AG10803 (cell line): ENCODE measurements at regions not wholly inside any gene's neighbourhood (a gene's known extent, or its start where the extent isn't known, plus 50 kb on each side); places are given as distances from the start of the nearest gene placed in this dataset.
"Not testable (repeated sequence)": the region's sequence is repeated elsewhere in the genome, so short reads cannot be mapped to it uniquely, and the experiment has no call there.

Source experiments
- DNase-seq: peaks from one replicate; pipeline ENCODE4 v3.0.0; 2010; ENCODE audit warnings: low read depth
- H3K4me3 ChIP-seq: 2 replicates; pipeline ENCODE4 v1.5.1; 2011; ENCODE audit warnings: mild to moderate bottlenecking, low read length, control low read depth
- TF ChIP-seq, protein P1 (sequence below): conservative IDR thresholded peaks from 2 replicates; pipeline ENCODE4 v1.5.1; 2011; ENCODE audit warnings: mild to moderate bottlenecking, low read length, control low read depth, inconsistent platforms

DNA sequence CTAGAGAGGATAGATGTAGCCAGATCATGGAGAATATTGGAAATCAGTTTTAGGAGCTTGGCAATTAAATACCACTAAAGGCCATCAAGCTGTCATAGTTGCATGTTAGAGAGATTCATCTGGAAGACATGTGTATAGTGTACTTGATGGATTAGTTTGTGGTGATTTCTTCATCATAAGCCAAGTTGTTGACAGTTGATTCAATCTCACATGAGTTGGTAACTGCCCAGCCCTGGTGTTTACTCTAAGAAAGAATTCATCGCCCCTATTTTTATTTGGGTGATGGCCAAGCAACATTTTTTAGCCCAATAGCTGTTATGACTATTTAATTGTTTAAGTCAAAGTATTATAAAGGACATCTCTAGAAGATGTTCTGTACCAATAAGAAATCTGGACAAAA, 737.6 kb downstream of the PLA2G4A start:
- TF ChIP-seq, protein P1, sequence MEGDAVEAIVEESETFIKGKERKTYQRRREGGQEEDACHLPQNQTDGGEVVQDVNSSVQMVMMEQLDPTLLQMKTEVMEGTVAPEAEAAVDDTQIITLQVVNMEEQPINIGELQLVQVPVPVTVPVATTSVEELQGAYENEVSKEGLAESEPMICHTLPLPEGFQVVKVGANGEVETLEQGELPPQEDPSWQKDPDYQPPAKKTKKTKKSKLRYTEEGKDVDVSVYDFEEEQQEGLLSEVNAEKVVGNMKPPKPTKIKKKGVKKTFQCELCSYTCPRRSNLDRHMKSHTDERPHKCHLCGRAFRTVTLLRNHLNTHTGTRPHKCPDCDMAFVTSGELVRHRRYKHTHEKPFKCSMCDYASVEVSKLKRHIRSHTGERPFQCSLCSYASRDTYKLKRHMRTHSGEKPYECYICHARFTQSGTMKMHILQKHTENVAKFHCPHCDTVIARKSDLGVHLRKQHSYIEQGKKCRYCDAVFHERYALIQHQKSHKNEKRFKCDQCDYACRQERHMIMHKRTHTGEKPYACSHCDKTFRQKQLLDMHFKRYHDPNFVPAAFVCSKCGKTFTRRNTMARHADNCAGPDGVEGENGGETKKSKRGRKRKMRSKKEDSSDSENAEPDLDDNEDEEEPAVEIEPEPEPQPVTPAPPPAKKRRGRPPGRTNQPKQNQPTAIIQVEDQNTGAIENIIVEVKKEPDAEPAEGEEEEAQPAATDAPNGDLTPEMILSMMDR: no peak
- peak; percentile 14 for DNase-seq

GRCh38 chr1:187568067-187568466, 739.3 kb downstream of the PLA2G4A start:
- TF ChIP-seq, protein P1: no peak
- DNase-seq: no peak
- no peak overlapping the region for H3K4me3 ChIP-seq

More for the DNA sequence above, 737.6 kb downstream of the PLA2G4A start:
- H3K4me3 ChIP-seq: no peak overlapping the region

DNA sequence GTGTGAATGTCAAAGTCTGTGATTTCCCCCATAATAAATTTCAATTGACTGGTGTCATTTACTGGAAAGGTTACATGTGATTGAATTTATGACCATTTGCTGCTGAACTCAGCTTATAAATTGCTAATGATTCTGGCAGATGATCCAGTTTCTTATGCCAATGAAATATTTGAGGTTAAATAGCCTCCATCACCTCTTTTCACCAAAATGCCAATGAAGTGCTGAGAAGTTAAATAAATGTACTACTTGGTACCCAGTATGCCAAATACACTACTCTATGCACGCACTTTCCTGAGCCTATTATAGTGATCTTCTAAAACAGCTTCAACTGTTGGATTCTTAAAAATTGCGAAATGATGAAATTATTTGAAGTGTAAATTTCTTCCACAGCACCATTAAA, 741.4 kb downstream of the PLA2G4A start:
- H3K4me3 ChIP-seq: no peak overlapping the region
- peak; percentile 5 for DNase-seq
- TF ChIP-seq, protein P1: no peak

DNA sequence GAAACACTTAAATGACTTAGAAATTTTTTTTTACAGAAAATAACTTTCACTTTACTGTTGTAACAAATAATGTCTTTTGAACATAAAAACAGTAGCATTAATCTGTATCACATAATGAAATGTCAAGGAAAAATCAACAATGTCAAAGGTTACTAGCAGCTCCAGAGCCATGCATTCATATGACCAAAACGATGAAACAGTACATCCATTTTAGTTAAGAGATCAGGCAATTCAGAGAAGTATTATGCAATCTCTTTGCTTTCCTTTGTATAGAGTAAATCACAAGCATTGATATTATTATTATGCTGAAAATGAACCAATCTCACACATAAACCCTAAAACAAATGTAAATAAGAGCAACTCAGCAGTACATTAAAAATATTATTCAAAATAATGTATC, 748.9 kb downstream of the PLA2G4A start:
- no peak overlapping the region for H3K4me3 ChIP-seq
- TF ChIP-seq, protein P1: no peak
- DNase-seq: no peak

- H3K4me3 ChIP-seq: no peak overlapping the region
- no peak for DNase-seq
- TF ChIP-seq, protein P1: no peak
These were observed 760.2 kb downstream of the PLA2G4A start for GRCh38 chr1:187588917-187589316.

- TF ChIP-seq, protein P1: no peak
These were observed 777.0 kb downstream of the PLA2G4A start for GRCh38 chr1:187605736-187606135.

DNA sequence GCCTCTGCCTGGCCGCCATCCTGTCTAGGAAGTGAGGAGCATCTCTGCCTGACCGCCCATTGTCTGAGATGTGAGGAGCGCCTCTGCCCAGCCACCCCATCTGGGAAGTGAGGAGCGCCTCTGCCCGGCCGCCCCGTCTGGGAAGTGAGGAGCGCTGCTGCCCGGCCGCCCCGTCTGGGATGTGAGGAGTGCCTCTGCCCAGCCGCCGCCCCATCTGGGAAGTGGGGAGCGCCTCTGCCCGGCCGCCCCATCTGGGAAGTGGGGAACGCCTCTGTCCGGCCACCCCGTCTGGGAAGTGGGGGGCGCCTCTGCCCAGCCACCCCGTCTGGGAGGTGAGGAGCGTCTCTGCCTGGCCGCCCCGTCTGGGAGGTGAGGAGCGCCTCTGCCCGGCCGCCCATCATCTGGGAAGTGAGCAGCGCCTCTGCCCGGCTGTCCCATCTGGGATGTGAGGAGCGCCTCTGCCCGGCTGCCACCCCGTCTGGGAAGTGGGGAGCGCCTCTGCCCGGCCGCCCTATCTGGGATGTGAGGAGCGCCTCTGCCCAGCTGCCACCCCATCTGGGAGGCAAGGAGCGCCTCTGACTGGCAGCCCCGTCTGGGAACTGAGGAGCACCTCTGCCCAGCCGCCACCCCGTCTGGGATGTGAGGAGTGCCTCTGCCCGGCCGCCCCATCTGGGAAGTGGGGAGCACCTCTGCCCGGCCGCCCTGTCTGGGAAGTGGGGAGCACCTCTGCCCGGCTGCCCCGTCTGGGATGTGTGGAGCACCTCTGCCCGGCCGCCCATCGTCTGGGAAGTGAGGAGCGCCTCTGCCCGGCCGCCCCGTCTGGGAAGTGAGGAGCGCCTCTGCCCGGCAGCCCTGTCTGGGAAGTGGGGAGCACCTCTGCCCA, 787.3 kb downstream of the PLA2G4A start:
- H3K4me3 ChIP-seq, DNase-seq: not testable (repeated sequence)

More at GRCh38 chr1:187605736-187606135, 777.0 kb downstream of the PLA2G4A start:
- no peak for DNase-seq
- no peak overlapping the region for H3K4me3 ChIP-seq

- not testable (repeated sequence) for H3K4me3 ChIP-seq
These were observed 788.1 kb downstream of the PLA2G4A start for GRCh38 chr1:187616830-187617229.

More at GRCh38 chr1:187616830-187617229, 788.1 kb downstream of the PLA2G4A start:
- not testable (repeated sequence) for DNase-seq
